OCI-M2 (cell line): ENCODE measurements at regions not wholly inside any gene's neighbourhood (a gene's known extent, or its start where the extent isn't known, plus 50 kb on each side); places are given as distances from the start of the nearest gene placed in this dataset.

Source experiments
- DNase-seq: peaks from one replicate; lab custom pipeline; 2025; ENCODE audit not compliant: unreplicated experiment; lab: John Stamatoyannopoulos, UW

- no peak for DNase-seq
Observed at GRCh38 chr2:40559175-40559574, 107.3 kb upstream of the SLC8A1 start.

- no peak for DNase-seq
Observed at GRCh38 chr2:40564184-40564583, 112.3 kb upstream of the SLC8A1 start.

- DNase-seq = no peak
Observed at GRCh38 chr2:40579247-40579646, 127.4 kb upstream of the SLC8A1 start.

GRCh38 chr2:40584432-40584831, 132.5 kb upstream of the SLC8A1 start:
- DNase-seq = no peak

GRCh38 chr2:40591774-40592173, 139.9 kb upstream of the SLC8A1 start:
- DNase-seq = no peak

GRCh38 chr2:40592218-40592617, 140.3 kb upstream of the SLC8A1 start:
- DNase-seq = no peak

GRCh38 chr2:40606862-40607261, 155.0 kb upstream of the SLC8A1 start:
- no peak for DNase-seq

- no peak for DNase-seq
Observed at GRCh38 chr2:40611196-40611595, 159.3 kb upstream of the SLC8A1 start.

GRCh38 chr2:40625849-40626248, 174.0 kb upstream of the SLC8A1 start:
- no peak for DNase-seq

- no peak for DNase-seq
Observed at GRCh38 chr2:40628556-40628955, 176.7 kb upstream of the SLC8A1 start.

GRCh38 chr2:40629768-40630434, 178.0 kb upstream of the SLC8A1 start:
- no peak for DNase-seq

GRCh38 chr2:40639320-40639719, 187.4 kb upstream of the SLC8A1 start:
- no peak for DNase-seq

- no peak for DNase-seq
Observed at GRCh38 chr2:40642237-40642636, 190.3 kb upstream of the SLC8A1 start.

GRCh38 chr2:40642726-40643125, 190.8 kb upstream of the SLC8A1 start:
- DNase-seq = no peak

GRCh38 chr2:40646642-40647041, 194.8 kb upstream of the SLC8A1 start:
- DNase-seq = no peak

GRCh38 chr2:40652155-40652554, 200.3 kb upstream of the SLC8A1 start:
- DNase-seq = no peak

GRCh38 chr2:40653829-40654228, 201.9 kb upstream of the SLC8A1 start:
- no peak for DNase-seq

- DNase-seq = no peak
Observed at GRCh38 chr2:40654346-40654745, 202.5 kb upstream of the SLC8A1 start.

- no peak for DNase-seq
Observed at GRCh38 chr2:40658941-40659340, 207.1 kb upstream of the SLC8A1 start.

- no peak for DNase-seq
Observed at GRCh38 chr2:40665493-40666232, 213.8 kb upstream of the SLC8A1 start.

- no peak for DNase-seq
Observed at GRCh38 chr2:40666398-40666797, 214.5 kb upstream of the SLC8A1 start.

GRCh38 chr2:40668425-40668824, 216.5 kb upstream of the SLC8A1 start:
- no peak for DNase-seq
